ENCODE measurements at regions not wholly inside any gene's neighbourhood (a gene's known extent, or its start where the extent isn't known, plus 50 kb on each side); places are given as distances from the start of the nearest gene placed in this dataset.

GRCh38 chr12:78396538-78396937 lies 468.0 kb upstream of the SYT1 start:
- intact Hi-C loops (cut with micrococcal nuclease) = loop anchor here (10.0 kb wide), 1 partner anchor 198 kb away; no protein-coding TSS in a partner anchor

More at GRCh38 chr12:78396538-78396937, 468.0 kb upstream of the SYT1 start:
- H2AFZ ChIP-seq (ENCODE audit: low read depth, low read length) = no peak overlapping the region
- H3K4me1 ChIP-seq (ENCODE audit: control insufficient read depth, extremely low read depth, insufficient read depth, low read length) = no peaks in the 10 kb centered on the region
- ChIA-PET POLR2A (no interaction called here), CTCF (interaction anchor here (0.8 kb wide), 1 partner anchor 10 kb away, joined by 3 read pairs; no protein-coding TSS in a partner anchor)
- TF ChIP-seq CTCF (IDR thresholded peaks at IDR 0.05; ENCODE audit: extremely low read depth in 1 of 2, insufficient read depth in 1 of 2, low read depth in 1 of 2, low read length in 2 of 2) (no peak), MYC (IDR thresholded peaks at IDR 0.05; ENCODE audit: low read depth, low read length) (no peak), GATA2 (IDR thresholded peaks at IDR 0.05; ENCODE audit: insufficient read depth, insufficient read length, low read depth, low read length) (no peak), JUN (IDR thresholded peaks at IDR 0.05; ENCODE audit: borderline replicate concordance, insufficient read depth, insufficient read length, low read depth) (no peak), EZH2 (IDR thresholded peaks at IDR 0.05; ENCODE audit: borderline replicate concordance, low read depth, low read length, severe bottlenecking) (no peak), POLR2A (IDR thresholded peaks at IDR 0.05; ENCODE audit: low read depth, low read length) (no peak), MAX (IDR thresholded peaks at IDR 0.05; ENCODE audit: insufficient read depth, insufficient read length) (no peak), FOS (IDR thresholded peaks at IDR 0.05; ENCODE audit: borderline replicate concordance, insufficient read depth, low read length) (no peak), POLR2AphosphoS5 (IDR thresholded peaks at IDR 0.05; ENCODE audit: insufficient read depth, low read depth, low read length) (no peak)
- H3K9me3 ChIP-seq (replicated peaks; ENCODE audit: control insufficient read depth, insufficient read depth, low read length) = no peaks in the 10 kb centered on the region
- FAIRE-seq (no peak), DNase-seq (ENCODE audit: low read depth, low spot score) (no peak)
- no peak overlapping the region for H3K9ac ChIP-seq (replicated peaks; ENCODE audit: extremely low read depth, insufficient read depth, low read length)
- H4K20me1 ChIP-seq (replicated peaks; ENCODE audit: control insufficient read depth, extremely low read depth, insufficient read depth, low read length) = no peaks in the 10 kb centered on the region
- no peak overlapping the region for H3K27ac ChIP-seq (ENCODE audit: insufficient read depth, low read depth, low read length)
- no peaks in the 10 kb centered on the region for H3K9me1 ChIP-seq (replicated peaks; ENCODE audit: control insufficient read depth, extremely low read depth, insufficient read depth, low read length)
- H3K4me3 ChIP-seq (replicated peaks in 1 of 3; ENCODE audit: insufficient read depth in 1 of 3, low read depth in 1 of 3, low read length in 3 of 3) = no peak overlapping the region
- no peak overlapping the region for H3K4me2 ChIP-seq (ENCODE audit: insufficient read depth, low read length)
- dilution Hi-C loops (cut with MboI; ENCODE audit: extremely low pct_ligation_motif_present, low sequenced_read_pairs) = no loop called here
- BruUV-seq (replicated peaks) = no TSS peak
- H3K36me3 ChIP-seq (ENCODE audit: control insufficient read depth in 2 of 2, extremely low read depth in 1 of 2, insufficient read depth in 2 of 2, low read length in 2 of 2) = no peaks in the 10 kb centered on the region
- H3K79me2 ChIP-seq (ENCODE audit: control insufficient read depth, insufficient read depth, low read length) = no peaks in the 10 kb centered on the region
- H3K27me3 ChIP-seq (ENCODE audit: control insufficient read depth in 2 of 2, insufficient read depth in 2 of 2, low read length in 2 of 2) = peaks cover 0 to 8% of the 10 kb centered on the region in 2 experiments
